Activated CD8-positive, alpha-beta memory T cell treated with anti-CD3 and anti-CD28 coated beads for 1 hour (primary cell): ENCODE measurements at regions not wholly inside any gene's neighbourhood (a gene's known extent, or its start where the extent isn't known, plus 50 kb on each side); places are given as distances from the start of the nearest gene placed in this dataset.

ENCODE experiments used
- DNase-seq, 2 donors: peaks; one replicate each; pipeline ENCODE4 v3.0.0-alpha.2; 2020; ENCODE audit warnings: low read depth in 1 of 2; ENCODE audit errors: extremely low read depth in 1 of 2

DNA sequence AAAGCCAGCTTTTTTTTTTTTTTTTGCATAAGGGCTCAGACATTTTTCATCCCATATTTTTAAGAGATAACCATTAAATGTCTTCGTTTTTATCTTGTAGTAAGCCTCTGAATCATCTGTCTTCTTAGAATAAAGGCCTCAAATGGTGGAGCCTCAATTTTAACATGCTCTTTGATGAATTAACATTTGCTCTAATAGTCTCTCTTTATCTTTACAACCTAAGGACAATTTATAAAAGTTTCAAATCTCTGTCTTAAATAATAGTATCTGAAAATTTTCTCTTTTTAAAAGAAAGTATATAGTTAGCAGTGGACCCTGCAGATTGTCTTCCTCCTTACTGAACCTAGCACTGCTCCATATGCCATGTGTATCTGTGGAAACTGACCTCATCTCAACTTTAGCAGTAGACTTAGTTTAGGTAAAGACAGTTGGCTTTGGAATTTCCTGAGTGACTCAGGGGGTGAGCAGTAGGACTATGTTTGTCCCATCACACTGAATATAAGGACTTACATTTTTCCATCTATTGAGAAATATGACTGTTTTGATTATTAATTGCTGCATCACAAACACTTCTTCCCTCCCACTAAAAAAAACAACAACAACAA is 1658.0 kb downstream of the STIM2 start:
- DNase-seq = no peak

DNA sequence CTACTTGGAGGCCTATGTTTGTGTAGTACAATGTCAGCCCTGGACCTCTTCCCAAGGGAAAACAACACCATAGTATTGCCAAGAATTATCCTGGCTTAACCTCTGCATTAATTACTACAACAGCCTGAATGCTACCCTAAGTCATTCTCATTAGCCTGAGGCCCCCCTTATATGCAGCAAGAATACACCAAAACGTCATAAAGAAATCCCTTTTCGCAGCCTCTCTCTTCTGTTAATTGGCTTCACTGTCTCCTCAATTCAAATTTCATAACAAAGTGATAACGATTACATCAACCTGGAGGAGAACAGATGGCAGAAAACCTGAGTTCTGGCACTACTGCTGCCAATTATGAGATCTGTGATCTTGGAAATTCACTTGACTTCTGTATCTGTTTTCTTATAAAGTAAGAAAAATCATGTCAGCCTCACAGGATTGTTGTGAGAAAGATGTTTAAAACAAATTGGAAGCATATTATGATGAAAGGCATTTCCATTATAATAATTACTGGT is 1663.1 kb downstream of the STIM2 start:
- no peak for DNase-seq

DNA sequence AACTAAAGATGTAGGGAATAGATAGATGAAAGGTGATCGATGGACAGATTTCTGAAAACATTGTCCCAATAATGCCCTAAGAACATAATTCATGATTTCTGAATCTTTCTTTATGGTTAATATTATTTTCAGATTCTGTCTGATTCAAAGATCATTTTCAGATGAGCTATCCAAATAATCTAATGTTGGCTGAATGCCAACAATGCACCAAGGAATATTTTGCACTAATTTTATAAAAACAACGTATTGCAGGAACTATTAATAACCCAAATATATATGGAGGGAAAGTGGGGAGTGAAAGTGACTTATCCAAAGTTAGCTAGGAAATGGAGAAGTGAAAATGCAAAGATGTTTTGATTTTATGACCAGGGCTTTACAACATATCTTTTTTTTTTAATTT is 1675.5 kb downstream of the STIM2 start:
- DNase-seq = no peak

DNA sequence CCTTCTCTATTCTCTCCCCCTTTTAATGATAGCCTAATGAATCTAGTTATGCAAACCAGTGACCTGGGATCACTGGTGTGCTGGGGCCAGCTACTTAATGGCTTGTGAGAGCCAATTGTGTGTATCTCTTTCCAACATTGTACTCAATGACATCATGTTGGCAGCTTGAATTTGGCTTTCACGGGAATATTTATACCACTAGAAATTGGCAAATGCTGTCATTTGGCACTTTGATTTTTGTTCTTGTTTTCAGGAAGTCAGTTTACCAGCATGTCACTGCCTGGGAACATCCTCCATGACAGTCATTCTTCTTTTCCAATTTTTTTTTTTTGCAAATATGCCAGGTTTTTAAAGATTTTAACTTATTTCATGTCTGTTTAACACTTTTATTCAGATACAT is 1685.3 kb downstream of the STIM2 start:
- no peak for DNase-seq

DNA sequence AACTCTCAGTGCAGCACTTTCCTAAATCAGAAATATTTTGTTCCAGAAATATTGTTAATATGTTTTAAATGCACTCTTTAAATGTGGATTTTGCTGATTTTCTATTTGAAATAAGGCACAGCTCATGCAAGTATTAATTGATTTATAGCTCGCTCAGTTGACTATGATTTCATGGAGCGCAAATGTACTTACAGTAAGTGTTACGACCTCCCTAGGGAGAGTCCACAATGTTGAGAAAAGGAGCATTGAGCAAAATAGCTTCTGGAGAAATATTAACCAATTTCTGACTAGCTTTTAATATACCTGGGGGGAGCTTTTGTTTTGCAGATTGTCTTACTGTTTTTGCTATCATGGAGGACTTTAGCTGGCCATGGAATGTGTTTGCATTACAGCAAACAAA is 1687.5 kb downstream of the STIM2 start:
- DNase-seq = no peak

DNA sequence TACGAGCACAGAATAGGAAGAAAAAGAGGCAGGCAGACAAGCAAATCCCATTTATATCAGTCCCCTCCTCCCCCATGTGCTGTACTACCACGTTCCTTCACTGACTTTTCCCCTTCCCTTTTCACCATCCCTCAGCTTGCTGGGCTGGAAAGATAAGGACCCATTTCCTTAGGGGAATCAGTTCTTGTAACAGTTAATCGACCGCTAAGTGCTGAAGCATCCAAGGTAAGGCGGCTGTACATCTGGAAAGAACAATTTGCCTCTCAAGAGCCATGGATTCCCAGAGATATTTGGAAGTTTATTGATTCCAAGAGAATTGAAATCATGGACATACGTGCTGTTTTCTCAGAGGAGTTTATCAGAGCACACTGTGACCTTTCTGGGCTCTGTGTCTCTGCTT is 1688.0 kb downstream of the STIM2 start:
- no peak for DNase-seq

DNA sequence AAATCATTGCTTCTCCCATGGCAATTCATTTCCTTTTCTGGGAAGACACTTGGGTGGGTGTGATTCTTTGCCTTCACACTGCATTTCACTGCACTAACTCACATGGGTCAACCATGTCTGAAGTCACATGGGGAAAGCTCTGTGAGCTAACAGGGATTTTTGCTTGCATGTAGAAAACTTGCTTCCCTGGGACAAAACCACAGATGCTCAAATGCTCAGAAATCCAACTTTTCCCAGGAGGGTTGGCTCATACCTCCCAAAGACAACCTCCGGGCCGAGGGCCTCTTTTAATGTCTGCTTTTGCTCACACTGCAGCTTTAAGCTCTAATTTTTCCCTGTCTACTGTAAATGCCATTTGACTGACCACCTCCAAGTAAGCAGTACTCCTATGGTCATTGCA is 1695.2 kb downstream of the STIM2 start:
- DNase-seq = no peak

DNA sequence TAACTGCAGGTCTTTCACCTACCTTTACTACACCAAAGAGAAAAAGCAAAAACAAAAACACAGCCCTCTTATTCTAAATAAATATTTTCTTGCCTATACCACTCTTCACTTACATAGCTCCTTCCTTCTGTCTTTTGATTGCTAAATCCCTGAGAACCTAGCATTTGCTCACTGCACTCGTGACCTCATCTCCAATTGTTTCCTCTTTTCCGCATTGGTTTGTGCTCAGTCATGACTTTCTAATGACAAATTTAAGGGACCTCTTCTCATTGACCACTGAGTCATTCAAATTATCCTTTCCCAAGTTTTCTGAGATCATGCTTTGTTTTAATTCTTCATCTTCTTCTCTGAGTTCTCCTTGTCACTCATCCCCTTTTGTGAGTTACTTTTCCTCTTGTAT is 1697.1 kb downstream of the STIM2 start:
- DNase-seq = no peak

DNA sequence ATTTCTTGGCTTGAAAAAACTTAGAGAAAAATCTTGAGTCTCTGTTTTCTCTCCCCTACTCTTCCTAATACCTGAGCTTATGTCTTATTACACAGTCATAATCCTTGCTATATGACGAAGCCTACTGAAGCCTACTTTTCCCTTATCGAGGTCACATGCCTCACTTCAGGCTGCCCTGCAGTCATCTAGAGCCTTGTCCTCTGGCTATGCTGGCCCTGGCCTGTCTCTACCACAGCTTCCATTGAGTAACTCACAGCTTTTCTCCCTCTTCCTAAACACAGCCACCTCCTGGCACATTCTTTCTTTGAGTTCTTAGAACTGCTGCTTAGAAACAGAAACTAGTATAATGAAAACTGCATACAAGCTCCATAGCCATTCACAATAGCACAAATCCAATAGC is 1698.3 kb downstream of the STIM2 start:
- no peak for DNase-seq

DNA sequence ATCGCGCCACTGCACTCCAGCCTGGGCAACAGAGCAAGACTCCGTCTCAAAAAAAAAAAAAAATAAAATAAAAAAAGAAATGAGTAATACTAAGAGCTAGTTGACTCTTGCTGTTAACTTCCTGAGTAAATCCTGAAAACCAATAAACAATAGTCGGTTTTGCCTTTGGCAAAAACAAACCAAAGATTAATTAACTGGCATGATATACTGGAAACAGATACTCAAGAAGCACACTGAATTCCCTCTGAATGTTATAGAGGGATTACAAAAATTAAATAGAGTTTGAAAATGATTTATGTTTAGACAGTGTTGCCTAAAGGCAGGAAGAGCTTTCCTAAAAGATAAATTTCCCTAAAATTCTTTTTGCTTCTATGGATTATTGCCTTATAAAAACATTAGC is 1702.3 kb downstream of the STIM2 start:
- DNase-seq = no peak

DNA sequence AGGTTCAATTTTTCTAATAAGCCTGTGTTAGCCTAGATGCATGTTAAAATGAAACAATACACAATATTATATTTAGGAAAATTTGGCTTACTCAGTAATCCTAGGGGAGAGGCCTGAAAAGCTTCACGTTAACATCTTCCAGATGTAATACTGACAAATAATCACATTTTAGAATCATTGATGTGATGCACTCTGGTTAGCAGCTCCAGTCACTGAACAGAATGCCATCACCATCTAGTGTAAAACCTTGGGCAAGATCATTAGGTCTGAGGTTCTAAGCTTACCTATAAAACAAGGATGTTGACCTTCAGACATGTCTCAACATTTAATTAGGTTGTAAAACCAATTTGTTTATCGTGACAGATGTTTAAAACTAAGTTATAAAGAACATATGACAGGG is 1704.8 kb downstream of the STIM2 start:
- no peak for DNase-seq

DNA sequence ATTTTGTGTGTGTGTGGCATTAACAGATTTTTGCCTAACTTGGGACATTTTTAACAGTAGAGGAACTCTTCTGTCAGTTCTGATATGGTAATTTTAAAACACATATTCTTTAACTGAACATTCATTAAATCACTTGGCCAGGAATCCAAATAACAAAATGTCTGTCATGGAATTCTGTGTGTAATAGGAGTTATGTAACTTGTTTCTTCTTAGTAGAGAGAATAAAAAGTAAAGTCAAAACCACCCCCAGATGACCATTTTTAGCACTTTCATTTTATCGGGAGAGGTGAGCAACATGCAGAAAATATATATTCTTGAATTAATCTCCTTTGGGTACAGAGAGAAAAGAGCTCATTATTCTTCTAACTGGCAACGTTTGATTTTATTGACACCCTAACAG is 1740.3 kb downstream of the STIM2 start:
- no peak for DNase-seq

DNA sequence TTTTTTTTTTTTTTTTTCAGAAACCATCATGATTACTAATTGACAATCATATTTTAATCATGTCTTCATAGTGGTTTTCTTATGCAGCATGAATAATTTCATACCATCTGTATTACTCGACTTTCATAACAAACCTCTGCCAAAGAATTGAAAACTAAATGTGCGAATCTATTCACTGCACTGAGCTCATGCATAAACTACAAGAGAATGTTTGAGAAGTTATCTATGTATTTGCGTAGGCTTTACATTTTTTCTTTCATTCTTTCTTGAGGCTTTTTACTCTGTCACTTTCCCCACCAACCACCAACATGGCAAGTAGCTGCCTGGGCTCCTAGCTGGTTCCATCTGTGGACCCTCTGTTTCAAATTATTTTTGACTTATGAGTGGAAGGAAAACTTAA is 1761.0 kb downstream of the STIM2 start:
- no peak for DNase-seq

DNA sequence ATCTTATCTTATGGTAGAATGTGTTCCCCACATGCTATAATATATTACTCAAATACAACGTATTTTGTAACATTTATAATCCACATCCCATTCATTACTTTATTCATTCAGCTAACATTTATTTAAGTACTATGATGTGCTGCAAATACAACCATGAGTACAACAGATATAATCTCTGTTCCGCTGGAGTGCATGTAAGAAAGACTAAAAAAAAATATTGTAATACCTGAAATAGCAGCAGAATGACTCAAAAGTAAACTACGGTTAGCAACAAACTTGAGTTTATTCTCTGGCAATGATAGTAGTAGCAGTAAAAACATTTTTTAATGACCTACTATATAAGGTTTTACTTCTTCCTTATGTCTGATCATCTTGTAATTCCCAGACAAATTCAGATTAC is 1776.3 kb downstream of the STIM2 start:
- no peak for DNase-seq

DNA sequence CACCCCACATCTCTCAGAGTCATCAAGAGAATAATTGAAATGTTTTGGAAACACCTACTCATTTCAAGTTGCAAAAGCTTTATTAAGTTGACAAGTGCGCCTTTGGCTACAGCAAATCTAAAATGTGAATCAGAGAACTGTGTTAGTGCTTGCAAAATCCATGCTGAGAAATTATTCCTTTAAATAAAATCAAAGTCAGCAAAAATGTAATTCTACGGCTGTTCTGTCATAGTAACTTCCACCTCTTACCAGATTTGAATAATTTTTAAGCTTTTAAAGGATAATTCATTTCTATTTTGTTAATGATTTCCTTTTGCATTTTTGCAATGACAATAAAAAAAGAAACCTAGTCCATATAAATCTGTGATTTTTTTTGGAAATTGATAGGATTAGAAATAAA is 1779.1 kb downstream of the STIM2 start:
- DNase-seq = no peak

DNA sequence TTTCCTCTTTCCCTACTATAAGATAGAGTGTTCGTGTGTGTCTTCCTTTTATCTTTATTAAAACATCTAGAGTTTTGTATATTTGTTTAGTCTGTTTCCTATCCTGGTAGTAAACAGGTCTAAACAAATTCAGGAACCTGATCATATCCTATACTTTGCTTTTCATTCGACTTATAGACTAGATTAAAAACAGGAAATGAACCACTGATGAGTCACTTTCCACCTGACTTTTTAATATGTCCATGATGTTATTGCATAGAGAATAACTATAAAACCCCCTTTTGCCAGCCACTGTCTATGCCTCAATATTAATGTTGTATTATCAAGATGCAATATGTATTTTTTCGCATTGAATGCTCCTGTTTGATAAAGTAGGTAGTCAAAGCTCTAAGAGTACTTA is 1794.0 kb downstream of the STIM2 start:
- DNase-seq = no peak

DNA sequence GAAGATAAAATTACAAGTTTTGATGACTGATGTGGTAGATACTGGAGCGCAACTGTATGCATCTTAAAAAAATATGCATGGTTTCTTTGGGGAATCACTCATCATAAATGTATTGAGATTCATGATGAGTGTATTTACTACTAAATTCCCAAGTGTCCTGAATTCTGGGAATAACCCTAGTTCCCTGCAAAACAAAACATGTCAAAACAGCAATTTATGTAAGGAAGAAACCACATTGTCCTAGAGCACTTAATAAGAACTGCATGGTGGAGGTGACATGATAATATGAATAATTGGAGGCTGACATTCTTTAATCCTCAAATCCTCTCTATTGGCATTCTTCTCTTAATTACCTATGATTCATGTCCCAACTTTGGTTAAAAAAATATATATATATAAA is 1804.7 kb downstream of the STIM2 start:
- DNase-seq = no peak

DNA sequence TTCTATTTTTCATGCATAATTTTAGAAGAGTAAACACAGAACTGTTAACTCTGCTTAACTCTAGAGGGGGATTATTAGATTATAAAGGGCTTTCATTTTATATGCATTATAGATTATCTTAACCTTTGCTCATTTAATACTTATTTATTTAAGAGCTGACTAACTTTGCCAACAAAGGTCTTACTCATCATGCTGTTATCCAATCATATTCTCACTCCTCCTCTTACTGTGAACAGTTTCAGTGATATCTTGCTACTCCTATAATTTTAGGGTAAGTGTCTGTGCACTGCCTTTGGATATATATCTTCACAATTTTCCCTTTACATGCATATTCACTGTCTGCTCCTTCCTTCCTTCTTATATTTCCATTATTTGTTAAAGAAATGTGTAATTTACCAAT is 1814.9 kb downstream of the STIM2 start:
- no peak for DNase-seq

DNA sequence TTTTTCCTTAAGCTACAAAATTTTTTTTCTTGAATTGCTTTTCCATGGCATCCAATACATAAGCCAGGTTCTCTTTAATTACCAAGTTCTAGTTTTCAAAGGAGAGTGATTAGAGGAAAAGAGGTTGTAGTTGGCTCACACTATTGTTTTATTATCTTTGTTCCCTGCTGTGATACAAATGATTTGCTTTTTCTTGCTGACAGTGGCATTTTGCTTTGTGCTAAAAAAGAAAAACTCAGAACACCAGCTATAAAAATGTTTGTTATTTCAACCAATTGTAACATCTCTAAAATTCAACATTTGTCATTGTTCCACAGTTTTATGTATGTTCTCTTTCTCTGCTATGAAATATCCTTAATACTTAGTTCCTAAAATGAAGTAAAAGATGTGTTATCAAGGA is 1817.2 kb downstream of the STIM2 start:
- no peak for DNase-seq

DNA sequence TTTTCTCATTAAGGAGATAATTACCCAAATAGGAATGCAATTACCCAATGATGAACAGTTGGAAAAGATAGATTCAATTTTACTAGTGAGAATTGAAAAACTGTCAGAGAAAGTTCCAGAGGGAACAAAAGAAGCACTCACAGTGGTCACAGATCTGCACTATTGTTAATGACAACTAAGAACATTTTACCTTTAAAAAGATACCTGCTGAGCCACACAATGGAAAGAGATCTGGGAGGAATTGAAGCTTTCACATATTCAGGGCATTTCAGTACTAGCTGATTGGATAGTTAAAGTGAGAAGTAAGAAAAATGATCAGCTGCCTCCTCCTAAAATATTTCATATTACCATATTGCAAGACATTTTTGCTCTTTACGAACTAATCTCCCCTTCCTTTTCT is 1822.2 kb downstream of the STIM2 start:
- no peak for DNase-seq

DNA sequence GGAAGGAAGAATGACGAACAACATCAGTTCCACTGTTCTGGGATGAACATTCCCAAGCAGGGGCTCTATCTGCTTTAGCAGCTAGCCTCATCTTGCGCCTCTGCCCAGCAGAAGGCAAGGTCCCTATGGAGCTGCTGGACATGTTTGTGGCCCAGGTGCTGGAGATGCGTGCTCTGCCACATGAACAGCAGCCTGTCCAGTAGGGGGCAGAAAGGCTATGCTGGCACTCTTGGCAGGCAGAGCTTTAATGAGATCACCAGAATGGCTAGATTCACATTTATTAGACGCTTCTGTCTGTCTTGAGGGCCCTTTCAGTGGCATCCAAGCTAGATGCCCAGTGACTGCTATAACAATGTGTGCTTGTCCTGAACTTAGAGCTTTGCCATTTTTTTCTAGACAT is 1826.0 kb downstream of the STIM2 start:
- no peak for DNase-seq

DNA sequence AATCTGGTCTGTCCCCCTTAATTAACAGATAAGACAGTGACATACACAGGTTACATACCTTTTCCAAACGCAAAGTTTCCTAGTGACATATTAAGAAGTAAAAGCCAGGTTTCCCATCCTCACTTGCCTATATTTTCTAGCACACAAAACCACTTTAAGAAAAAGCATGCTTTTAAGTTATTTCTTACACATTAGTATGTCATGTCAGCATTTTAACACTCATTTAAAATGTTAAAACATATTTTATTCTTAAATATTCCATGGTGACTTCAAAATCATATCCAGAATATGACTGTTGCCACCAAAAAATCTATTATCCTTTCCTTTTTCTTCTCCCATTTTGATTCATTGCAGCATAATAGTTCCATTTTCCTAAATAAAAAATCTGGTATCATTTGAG is 1830.2 kb downstream of the STIM2 start:
- DNase-seq = no peak

DNA sequence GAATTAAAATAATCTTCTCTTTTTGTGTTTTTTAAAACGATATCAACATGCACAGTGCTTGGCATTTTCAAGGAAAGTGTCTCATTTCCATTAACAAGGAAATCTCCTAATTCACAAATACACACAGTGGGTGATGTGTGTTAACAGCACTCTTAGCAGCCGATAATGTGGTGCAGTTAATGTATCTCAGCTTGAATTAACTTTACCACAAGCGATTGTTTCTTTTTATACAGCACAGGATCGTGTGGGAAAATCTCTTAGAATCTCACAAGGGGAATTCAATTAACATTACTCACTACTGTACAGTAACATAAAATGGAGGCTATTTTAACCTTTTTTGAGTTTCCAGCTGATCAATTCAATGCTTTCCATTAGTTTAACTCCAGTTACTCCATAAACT is 1841.9 kb downstream of the STIM2 start:
- DNase-seq = no peak

DNA sequence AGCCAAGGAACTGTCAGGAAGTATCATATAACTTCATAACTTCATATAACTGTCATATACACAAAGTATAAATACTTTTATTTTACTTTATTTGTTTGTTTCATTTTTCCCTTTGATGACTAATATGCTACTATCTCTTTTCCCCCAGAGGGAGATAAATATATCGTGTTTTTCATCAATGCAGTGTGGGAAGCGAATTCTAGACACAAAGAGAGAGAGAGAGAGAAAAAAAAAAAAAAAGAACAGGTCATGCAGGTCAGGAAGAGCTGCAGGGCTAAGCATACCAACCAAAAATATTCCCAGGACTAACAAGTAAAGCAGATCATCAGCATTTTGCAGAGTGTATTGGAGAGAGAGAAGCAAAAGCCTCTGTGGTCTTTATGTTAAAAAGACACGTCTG is 1849.2 kb downstream of the STIM2 start:
- DNase-seq = no peak
